H1 (cell line): ENCODE measurements at regions not wholly inside any gene's neighbourhood (a gene's known extent, or its start where the extent isn't known, plus 50 kb on each side); places are given as distances from the start of the nearest gene placed in this dataset.

Experiments used
- ATF2 ChIP-seq: IDR thresholded peaks from 2 replicates; pipeline ENCODE4 v1.6.1; 2012; ENCODE audit warnings: low read length, inconsistent platforms
- MAFK ChIP-seq: IDR thresholded peaks from 2 replicates; pipeline ENCODE4 v1.6.1; 2012; ENCODE audit warnings: low read depth, mild to moderate bottlenecking, improper control_type of control experiment, low read length
- TAF7 ChIP-seq: optimal IDR thresholded peaks from 2 replicates; pipeline ENCODE3; 2011; ENCODE audit warnings: low read depth, mild to moderate bottlenecking, inconsistent platforms, low read length, moderate library complexity, borderline replicate concordance
- TCF12 ChIP-seq: IDR thresholded peaks from 2 replicates; pipeline ENCODE4 v1.6.1; 2011; ENCODE audit warnings: low read depth, mild to moderate bottlenecking, low read length
- YY1 ChIP-seq: IDR thresholded peaks from 2 replicates; pipeline ENCODE4 v1.6.1; 2011; ENCODE audit warnings: low read depth, mild to moderate bottlenecking, low read length

- TF ChIP-seq ATF2 (no peak), MAFK (no peak), TCF12 (no peak), TAF7 (no peak), YY1 (no peak)
Observed at GRCh38 chr5:73370095-73370494, 78.5 kb downstream of the FOXD1 start (continued).
